GM18511 (cell line): ENCODE measurements at regions not wholly inside any gene's neighbourhood (a gene's known extent, or its start where the extent isn't known, plus 50 kb on each side); places are given as distances from the start of the nearest gene placed in this dataset.

Source experiments
- ATAC-seq: cut with Tn5 transposase; IDR thresholded peaks from one replicate; pipeline ENCODE4 v1.9.1; 2021; ENCODE audit warnings: mild to moderate bottlenecking, moderate library complexity; ENCODE audit not compliant: unreplicated experiment

GRCh38 chr12:76226397-76226796 is 121.8 kb downstream of the BBS10 start:
- ATAC-seq, result no peak

- ATAC-seq, result no peak
These were observed 124.3 kb downstream of the BBS10 start for GRCh38 chr12:76223869-76224268.

GRCh38 chr12:76220980-76221379 is 127.2 kb downstream of the BBS10 start:
- no peak for ATAC-seq

- no peak for ATAC-seq
These were observed 128.4 kb downstream of the BBS10 start for GRCh38 chr12:76219806-76220205.

GRCh38 chr12:76216585-76217472 is 131.4 kb downstream of the BBS10 start:
- ATAC-seq, result no peak

GRCh38 chr12:76208129-76208528 is 123.6 kb upstream of the NAP1L1 start:
- no peak for ATAC-seq

GRCh38 chr12:76206677-76207072 is 122.2 kb upstream of the NAP1L1 start:
- ATAC-seq, result no peak

- no peak for ATAC-seq
These were observed 121.7 kb upstream of the NAP1L1 start for GRCh38 chr12:76206039-76206676.

- no peak for ATAC-seq
These were observed 118.1 kb upstream of the NAP1L1 start for GRCh38 chr12:76202621-76203020.

GRCh38 chr12:76201758-76202157 is 117.3 kb upstream of the NAP1L1 start:
- no peak for ATAC-seq

GRCh38 chr12:76201316-76201715 is 116.8 kb upstream of the NAP1L1 start:
- no peak for ATAC-seq

GRCh38 chr12:76199808-76200207 is 115.3 kb upstream of the NAP1L1 start:
- no peak for ATAC-seq

- no peak for ATAC-seq
These were observed 114.4 kb upstream of the NAP1L1 start for GRCh38 chr12:76198839-76199238.

GRCh38 chr12:76197283-76197682 is 112.8 kb upstream of the NAP1L1 start:
- no peak for ATAC-seq

- no peak for ATAC-seq
These were observed 111.4 kb upstream of the NAP1L1 start for GRCh38 chr12:76195920-76196319.

GRCh38 chr12:76194724-76195123 is 110.2 kb upstream of the NAP1L1 start:
- no peak for ATAC-seq

GRCh38 chr12:76193961-76194360 is 109.5 kb upstream of the NAP1L1 start:
- ATAC-seq, result no peak

GRCh38 chr12:76192416-76192815 is 107.9 kb upstream of the NAP1L1 start:
- ATAC-seq, result no peak

- ATAC-seq, result no peak
These were observed 105.8 kb upstream of the NAP1L1 start for GRCh38 chr12:76190299-76190698.

- no peak for ATAC-seq
These were observed 105.4 kb upstream of the NAP1L1 start for GRCh38 chr12:76189851-76190250.

GRCh38 chr12:76187177-76187576 is 102.7 kb upstream of the NAP1L1 start:
- no peak for ATAC-seq

- no peak for ATAC-seq
These were observed 101.8 kb upstream of the NAP1L1 start for GRCh38 chr12:76186131-76186906.
